Astrocyte (in vitro differentiated cells and primary cell): ENCODE measurements at regions not wholly inside any gene's neighbourhood (a gene's known extent, or its start where the extent isn't known, plus 50 kb on each side); places are given as distances from the start of the nearest gene placed in this dataset.

ENCODE experiments used
- DNase-seq: peaks from one replicate; pipeline ENCODE4 v3.0.0-alpha.2; 2010; ENCODE audit warnings: low read depth
- FAIRE-seq: peaks from 2 replicates; lab custom pipeline; 2011; peaks lifted over from hg19 to GRCh38; lab: Jason Lieb, UNC
- H2AFZ ChIP-seq: 2 replicates; pipeline ENCODE4 v1.6.0; 2012; ENCODE audit warnings: low read depth, low read length, inconsistent platforms
- H3K27ac ChIP-seq: 2 replicates; pipeline ENCODE4 v1.5.1; 2011; ENCODE audit warnings: low read depth, low read length, inconsistent platforms
- H3K27me3 ChIP-seq: 2 replicates; pipeline ENCODE4 v1.6.0; 2011; ENCODE audit warnings: low read length, inconsistent platforms; ENCODE audit not compliant: insufficient read depth
- H3K36me3 ChIP-seq: 2 replicates; pipeline ENCODE4 v1.5.1; 2011; ENCODE audit warnings: low read length, inconsistent platforms; ENCODE audit not compliant: insufficient read depth
- H3K4me1 ChIP-seq: 2 replicates; pipeline ENCODE4 v1.5.1; 2011; ENCODE audit warnings: low read length, inconsistent platforms; ENCODE audit not compliant: insufficient read depth
- H3K4me2 ChIP-seq: 2 replicates; pipeline ENCODE4 v1.6.0; 2012; ENCODE audit warnings: low read length, inconsistent platforms
- H3K4me3 ChIP-seq: 2 replicates; pipeline ENCODE4 v1.5.1; 2011; ENCODE audit warnings: low read depth, mild to moderate bottlenecking, low read length, inconsistent platforms; ENCODE audit not compliant: insufficient read depth
- H3K79me2 ChIP-seq: 2 replicates; pipeline ENCODE4 v1.6.0; 2012; ENCODE audit warnings: mild to moderate bottlenecking, low read length, inconsistent platforms; ENCODE audit not compliant: insufficient read depth
- H3K9ac ChIP-seq: 2 replicates; pipeline ENCODE4 v1.6.0; 2012; ENCODE audit warnings: mild to moderate bottlenecking, low read length, inconsistent platforms
- H3K9me3 ChIP-seq: 2 replicates; pipeline ENCODE4 v1.5.1; 2012; ENCODE audit warnings: low read depth, mild to moderate bottlenecking, low read length, inconsistent platforms; ENCODE audit not compliant: insufficient read depth
- H4K20me1 ChIP-seq: 2 replicates; pipeline ENCODE4 v1.6.0; 2012; ENCODE audit warnings: low read length, inconsistent platforms; ENCODE audit not compliant: insufficient read depth
- H3K27ac Mint-ChIP-seq: one replicate; pipeline ENCODE4 v1.8.0; 2021; ENCODE audit warnings: mild to moderate bottlenecking, mixed read lengths; ENCODE audit not compliant: unreplicated experiment
- H3K27me3 Mint-ChIP-seq: one replicate; pipeline ENCODE4 v1.8.0; 2021; ENCODE audit warnings: low read depth, mixed read lengths; ENCODE audit not compliant: unreplicated experiment
- H3K36me3 Mint-ChIP-seq: one replicate; pipeline ENCODE4 v1.8.0; 2021; ENCODE audit warnings: low read depth, mixed read lengths; ENCODE audit not compliant: unreplicated experiment
- H3K4me1 Mint-ChIP-seq: one replicate; pipeline ENCODE4 v1.8.0; 2021; ENCODE audit warnings: low read depth, mixed read lengths; ENCODE audit not compliant: unreplicated experiment
- H3K4me3 Mint-ChIP-seq: one replicate; pipeline ENCODE4 v1.8.0; 2021; ENCODE audit warnings: mild to moderate bottlenecking, moderate library complexity, mixed read lengths; ENCODE audit not compliant: unreplicated experiment
- H3K9me3 Mint-ChIP-seq: one replicate; pipeline ENCODE4 v1.8.0; 2021; ENCODE audit warnings: mild to moderate bottlenecking, mixed read lengths; ENCODE audit not compliant: unreplicated experiment
- CTCF ChIP-seq: IDR thresholded peaks from 2 replicates; pipeline ENCODE4 v1.5.1; 2011; ENCODE audit warnings: low read depth, mild to moderate bottlenecking, inconsistent platforms, low read length, moderate library complexity; ENCODE audit not compliant: insufficient read depth
- EZH2 ChIP-seq: IDR thresholded peaks from 2 replicates; pipeline ENCODE4 v1.6.1; 2012; ENCODE audit warnings: mild to moderate bottlenecking, low read length, inconsistent platforms; ENCODE audit not compliant: insufficient read depth

DNA sequence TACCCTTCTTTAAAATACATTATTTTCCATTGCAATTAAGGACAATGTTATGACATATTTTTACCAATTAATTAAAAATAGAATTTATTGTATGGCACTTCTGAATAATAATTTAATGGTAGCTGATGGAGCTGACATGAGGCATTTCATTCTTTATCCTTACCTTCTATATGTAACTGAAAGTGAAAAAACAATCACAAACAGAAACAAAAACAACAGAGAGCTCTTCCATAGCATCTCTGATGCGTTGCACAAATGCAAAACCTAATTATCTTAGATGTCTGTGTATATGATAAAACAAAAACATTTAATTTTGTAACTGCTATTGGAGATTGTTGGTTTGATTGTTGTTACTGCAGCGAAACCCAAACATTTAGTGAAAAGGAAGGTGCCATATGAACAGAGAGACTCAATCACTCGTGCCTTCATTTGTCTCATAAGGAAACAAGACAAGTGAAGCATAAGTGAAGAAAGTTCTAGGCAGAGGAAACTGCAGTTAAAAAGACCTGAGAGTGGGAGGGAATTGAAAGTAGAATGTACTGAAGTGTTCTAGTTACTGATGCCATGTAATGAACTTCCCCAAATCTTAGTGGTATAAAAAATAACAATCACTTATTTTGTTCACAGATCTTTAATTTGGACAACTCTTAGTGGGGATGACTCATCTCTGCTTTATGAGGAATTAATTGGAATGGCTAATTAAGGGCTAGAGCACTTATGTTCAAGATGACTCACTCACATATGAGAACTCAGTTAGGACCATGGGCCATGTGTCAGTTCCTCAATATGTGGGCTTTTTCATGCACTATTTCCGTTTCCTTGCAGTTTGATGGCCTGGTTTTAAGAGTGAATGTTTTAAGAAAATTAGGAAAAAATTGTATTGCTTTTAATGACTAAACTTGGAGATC is 245.0 kb upstream of the OLFM3 start:
- H3K36me3 Mint-ChIP-seq = no peaks in the 10 kb centered on the region
- no peak for TF ChIP-seq CTCF
- TF ChIP-seq EZH2 = no peak
- no peaks in the 10 kb centered on the region for H3K27me3 Mint-ChIP-seq
- Histone ChIP-seq H3K27me3 (no peaks in the 10 kb centered on the region), H3K36me3 (no peaks in the 10 kb centered on the region), H3K9me3 (no peaks in the 10 kb centered on the region), H3K9ac (no peak overlapping the region), H2AFZ (no peak overlapping the region), H4K20me1 (no peaks in the 10 kb centered on the region), H3K27ac (no peak overlapping the region), H3K4me2 (no peak overlapping the region), H3K4me3 (no peak overlapping the region), H3K4me1 (no peaks in the 10 kb centered on the region), H3K79me2 (no peaks in the 10 kb centered on the region)
- DNase-seq = no peak
- H3K4me1 Mint-ChIP-seq = no peaks in the 10 kb centered on the region
- H3K4me3 Mint-ChIP-seq = no peak overlapping the region
- no peak for FAIRE-seq
- no peaks in the 10 kb centered on the region for H3K9me3 Mint-ChIP-seq
- H3K27ac Mint-ChIP-seq = no peak overlapping the region

DNA sequence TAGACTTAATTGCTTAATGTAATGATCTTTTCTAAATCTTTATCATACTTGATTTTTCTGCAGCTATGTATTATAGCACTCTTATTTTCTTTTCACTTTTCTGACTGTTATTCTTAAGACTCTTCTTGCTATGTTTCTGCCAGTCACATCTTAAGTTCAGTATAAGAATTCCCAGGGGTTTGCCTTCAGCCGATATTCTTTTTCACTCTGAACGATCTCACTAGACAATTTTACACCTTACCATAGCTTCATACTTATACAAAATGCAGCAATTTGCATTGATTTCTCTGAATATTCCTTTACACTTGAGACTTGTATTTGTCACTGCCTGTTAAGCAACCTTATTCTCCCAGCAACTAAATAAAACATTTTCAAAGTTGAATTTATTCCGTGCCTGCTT is 242.5 kb upstream of the OLFM3 start:
- H4K20me1 ChIP-seq = no peaks in the 10 kb centered on the region
- H3K4me3 Mint-ChIP-seq = no peak overlapping the region
- no peak overlapping the region for H2AFZ ChIP-seq
- no peaks in the 10 kb centered on the region for H3K79me2 ChIP-seq
- FAIRE-seq (no peak), DNase-seq (no peak)
- no peaks in the 10 kb centered on the region for H3K4me1 Mint-ChIP-seq
- H3K9me3 ChIP-seq = no peaks in the 10 kb centered on the region
- H3K36me3 ChIP-seq = no peaks in the 10 kb centered on the region
- H3K4me2 ChIP-seq = no peak overlapping the region
- no peak for TF ChIP-seq EZH2
- TF ChIP-seq CTCF = no peak
- no peaks in the 10 kb centered on the region for H3K4me1 ChIP-seq
- H3K27ac ChIP-seq = no peak overlapping the region
- no peak overlapping the region for H3K9ac ChIP-seq
- no peak overlapping the region for H3K4me3 ChIP-seq
- H3K36me3 Mint-ChIP-seq = no peaks in the 10 kb centered on the region
- H3K27ac Mint-ChIP-seq = no peak overlapping the region
- no peaks in the 10 kb centered on the region for H3K9me3 Mint-ChIP-seq
- no peaks in the 10 kb centered on the region for H3K27me3 Mint-ChIP-seq
- no peaks in the 10 kb centered on the region for H3K27me3 ChIP-seq
